Psoas muscle (tissue), 7 donors: ENCODE measurements at regions not wholly inside any gene's neighbourhood (a gene's known extent, or its start where the extent isn't known, plus 50 kb on each side); places are given as distances from the start of the nearest gene placed in this dataset.

Experiments
- ATAC-seq, 4 donors: fragments of 200-7000 bp; cut with Tn5 transposase; one replicate each; pipeline ENCODE4 v1.9.1; 2020; ENCODE audit warnings: moderate library complexity in 3 of 4, mild to moderate bottlenecking in 2 of 4
- DNase-seq, 2 donors: peaks; one replicate each; pipeline ENCODE4 v3.0.0-alpha.2; 2020
- H3K27ac ChIP-seq: fragments of 200-600 bp; one replicate; pipeline ENCODE4 v1.8.0; 2022
- H3K27me3 ChIP-seq, 3 donors: fragments of 200-600 bp in 1 of 3; one replicate each; pipeline versions ENCODE4 v1.6.1 to v1.8.0; 2013 to 2022; ENCODE audit warnings: low read length in 2 of 3, mild to moderate bottlenecking in 2 of 3, moderate library complexity in 1 of 3; ENCODE audit not compliant: insufficient read depth in 3 of 3
- H3K36me3 ChIP-seq, 2 donors: fragments of 200-600 bp in 1 of 2; one replicate each; pipeline versions ENCODE4 v1.6.1 to v1.8.0; 2013 to 2022; ENCODE audit warnings: low read depth in 1 of 2, mild to moderate bottlenecking in 1 of 2, moderate library complexity in 1 of 2; ENCODE audit not compliant: insufficient read depth in 1 of 2
- H3K4me1 ChIP-seq: fragments of 200-600 bp; one replicate; pipeline ENCODE4 v1.8.0; 2022
- H3K4me3 ChIP-seq: fragments of 200-600 bp; one replicate; pipeline ENCODE4 v1.8.0; 2022; ENCODE audit warnings: mild to moderate bottlenecking
- H3K9me3 ChIP-seq: fragments of 200-600 bp; one replicate; pipeline ENCODE4 v1.8.0; 2022
- WGBS, 3 donors: extraction: QIAGEN DNeasy Blood & Tissue Kit; methylation state at CpG; one replicate each; pipeline versions ENCODE4 v1.1.6 to v1.1.7; 2013; 5-methylcytosine and 5-hydroxymethylcytosine counted together
- intact Hi-C, 2 donors: fragments of 100-400 bp; cut with DNase I; formaldehyde crosslinking; loops; one replicate each; pipeline versions ENCODE4 v1.11.0 to v1.14.2; 2022
- TF ChIP-seq, protein P1 (sequence below): fragments of 200-600 bp; IDR thresholded peaks from one replicate; pipeline ENCODE4 v1.8.0; 2022; ENCODE audit warnings: antibody characterized with exemption
- donor health status: healthy with polysubstance abuse.
- donor health status: DM: no; HTN: no; CAD: no; lungs with moderate emphysema.
- donor health status: Bipolar disorder and iron deficiency.
- donor health status: healthy.
- donor health status: DM: yes; HTN: yes; CAD: no.
- donor health status: DM: no; HTN: no; CAD: no.
- donor health status: DM: yes; HTN: yes; CAD: no.

DNA sequence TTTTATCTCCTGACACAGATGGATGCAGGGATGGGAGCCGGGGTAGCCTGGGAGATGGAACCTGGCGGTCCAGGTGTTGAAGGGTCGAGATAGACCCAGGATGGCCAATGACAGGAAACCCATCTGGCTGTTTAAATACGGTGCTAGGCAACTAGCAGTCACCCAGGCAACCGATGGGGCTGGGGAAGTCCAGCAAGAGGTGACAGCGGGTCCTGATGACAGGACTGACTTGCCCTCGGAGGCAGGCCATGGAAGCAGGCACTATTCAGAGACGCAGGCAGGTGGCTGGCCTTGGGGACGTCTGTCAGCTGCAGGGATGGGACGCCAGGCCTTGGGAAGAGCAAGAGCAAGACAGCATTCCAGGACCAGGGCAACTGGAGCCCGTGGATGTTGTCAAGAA, 135.4 kb upstream of the RALGAPA2 start:
- intact Hi-C loops, result no loop called here
- 79 to 85% (median 84%) methylated on average over 11 of the region's 11 CpGs for WGBS, 3 donors
- TF ChIP-seq, protein P1, sequence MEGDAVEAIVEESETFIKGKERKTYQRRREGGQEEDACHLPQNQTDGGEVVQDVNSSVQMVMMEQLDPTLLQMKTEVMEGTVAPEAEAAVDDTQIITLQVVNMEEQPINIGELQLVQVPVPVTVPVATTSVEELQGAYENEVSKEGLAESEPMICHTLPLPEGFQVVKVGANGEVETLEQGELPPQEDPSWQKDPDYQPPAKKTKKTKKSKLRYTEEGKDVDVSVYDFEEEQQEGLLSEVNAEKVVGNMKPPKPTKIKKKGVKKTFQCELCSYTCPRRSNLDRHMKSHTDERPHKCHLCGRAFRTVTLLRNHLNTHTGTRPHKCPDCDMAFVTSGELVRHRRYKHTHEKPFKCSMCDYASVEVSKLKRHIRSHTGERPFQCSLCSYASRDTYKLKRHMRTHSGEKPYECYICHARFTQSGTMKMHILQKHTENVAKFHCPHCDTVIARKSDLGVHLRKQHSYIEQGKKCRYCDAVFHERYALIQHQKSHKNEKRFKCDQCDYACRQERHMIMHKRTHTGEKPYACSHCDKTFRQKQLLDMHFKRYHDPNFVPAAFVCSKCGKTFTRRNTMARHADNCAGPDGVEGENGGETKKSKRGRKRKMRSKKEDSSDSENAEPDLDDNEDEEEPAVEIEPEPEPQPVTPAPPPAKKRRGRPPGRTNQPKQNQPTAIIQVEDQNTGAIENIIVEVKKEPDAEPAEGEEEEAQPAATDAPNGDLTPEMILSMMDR, result no peak
- Histone ChIP-seq H3K9me3 (no peaks in the 10 kb centered on the region), H3K36me3 (no peaks in the 10 kb centered on the region), H3K4me3 (no peak overlapping the region), H3K4me1 (no peaks in the 10 kb centered on the region), H3K27ac (no peak overlapping the region), H3K27me3 (no peaks in the 10 kb centered on the region)
- ATAC-seq, result no peak
- DNase-seq, result no peak

DNA sequence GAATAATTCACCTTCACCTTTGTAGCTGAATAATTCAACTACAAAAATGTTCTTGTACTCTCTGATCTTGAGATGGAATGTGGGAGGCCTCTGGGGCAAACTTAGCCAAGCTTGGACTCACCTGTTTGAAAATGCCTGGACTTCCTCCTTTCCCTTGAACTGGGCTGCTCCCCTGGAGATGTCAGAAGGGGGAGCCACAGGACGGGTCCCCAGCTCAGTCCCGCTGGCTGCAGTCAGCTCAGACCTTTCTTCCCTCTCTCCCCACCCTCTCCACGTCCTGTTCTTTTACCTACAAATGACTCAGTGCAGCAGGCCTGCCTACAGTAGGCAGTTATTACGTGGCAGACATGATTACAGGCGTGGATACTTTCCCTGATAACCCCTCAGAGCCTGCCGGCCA, 131.5 kb upstream of the RALGAPA2 start:
- WGBS, 3 donors, result 40 to 51% (median 41%) methylated on average over 6 of the region's 6 CpGs
- TF ChIP-seq, protein P1, result no peak
- Histone ChIP-seq H3K27me3 (no peaks in the 10 kb centered on the region), H3K27ac (no peak overlapping the region), H3K4me1 (no peaks in the 10 kb centered on the region), H3K4me3 (no peak overlapping the region), H3K9me3 (no peaks in the 10 kb centered on the region), H3K36me3 (no peaks in the 10 kb centered on the region)
- intact Hi-C loops, result no loop called here
- no peak for ATAC-seq
- DNase-seq, result no peak

DNA sequence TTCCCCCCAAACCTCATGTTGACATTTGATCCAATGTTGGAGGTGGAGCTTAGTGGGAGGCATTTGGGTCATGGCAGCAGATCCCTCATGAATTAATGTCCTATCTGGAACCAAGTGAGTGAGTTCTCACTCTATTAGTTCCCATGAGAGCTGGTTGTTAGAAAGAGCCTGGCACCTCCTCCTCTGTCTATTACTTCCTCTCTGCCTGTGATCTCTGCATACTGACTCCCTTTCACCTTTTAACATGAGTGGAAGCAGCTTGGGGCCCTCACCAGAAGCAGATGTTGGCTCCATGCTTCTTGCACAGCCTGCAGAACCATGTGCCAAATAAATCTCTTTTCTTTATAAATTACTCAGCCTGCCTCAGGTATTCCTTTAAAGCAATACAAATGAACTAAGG, 127.3 kb upstream of the RALGAPA2 start:
- Histone ChIP-seq H3K36me3 (no peaks in the 10 kb centered on the region), H3K27ac (no peak overlapping the region), H3K4me3 (no peak overlapping the region), H3K9me3 (no peaks in the 10 kb centered on the region), H3K27me3 (no peaks in the 10 kb centered on the region), H3K4me1 (no peaks in the 10 kb centered on the region)
- ATAC-seq (no peak), DNase-seq (no peak)
- TF ChIP-seq, protein P1, result no peak
- intact Hi-C loops, result loop anchor here in 1 of 2 donors (5.0 to 10.0 kb wide), 3 partner anchors 285 to 778 kb away; partner anchors contain the start of gene KIZ

DNA sequence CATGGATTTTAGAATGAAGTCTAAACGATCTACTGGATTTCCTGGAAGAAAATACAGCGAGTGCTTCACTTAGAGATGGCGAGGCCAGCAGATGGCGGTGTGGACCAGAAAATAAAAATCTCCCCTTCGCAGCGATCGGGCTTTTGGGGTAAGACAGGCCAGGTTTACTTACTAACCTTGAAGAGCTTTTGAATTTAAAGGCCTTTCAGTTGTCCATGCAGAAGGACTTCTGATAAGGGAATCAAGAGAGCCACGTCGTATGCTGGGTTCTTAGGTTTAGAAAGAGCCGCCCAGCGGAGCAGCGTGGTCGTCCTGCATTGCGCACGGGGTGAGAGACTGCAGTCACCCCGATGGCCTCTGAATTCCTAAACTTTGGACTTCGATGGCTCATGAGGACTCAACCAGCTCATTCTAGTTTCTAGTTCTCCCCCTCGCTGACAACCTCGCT, 125.2 kb upstream of the RALGAPA2 start:
- H3K27ac ChIP-seq, result no peak overlapping the region
- H3K4me3 ChIP-seq, result peak overlapping the region; percentile 33
- no peaks in the 10 kb centered on the region for H3K36me3 ChIP-seq
- TF ChIP-seq, protein P1, result peak; percentile 76
- ATAC-seq (peak; percentile 58 to 88 (median 68)), DNase-seq (peak; percentile 42 to 73)
- WGBS, 3 donors, result 26 to 30% (median 28%) methylated on average over 19 of the region's 19 CpGs
- intact Hi-C loops, result loop anchor here in 1 of 2 donors (5.0 to 10.0 kb wide), 3 partner anchors 287 to 780 kb away; partner anchors contain the start of gene KIZ
- H3K4me1 ChIP-seq, result peaks cover 6% of the 10 kb centered on the region
- H3K9me3 ChIP-seq, result no peaks in the 10 kb centered on the region
- H3K27me3 ChIP-seq, result no peaks in the 10 kb centered on the region

DNA sequence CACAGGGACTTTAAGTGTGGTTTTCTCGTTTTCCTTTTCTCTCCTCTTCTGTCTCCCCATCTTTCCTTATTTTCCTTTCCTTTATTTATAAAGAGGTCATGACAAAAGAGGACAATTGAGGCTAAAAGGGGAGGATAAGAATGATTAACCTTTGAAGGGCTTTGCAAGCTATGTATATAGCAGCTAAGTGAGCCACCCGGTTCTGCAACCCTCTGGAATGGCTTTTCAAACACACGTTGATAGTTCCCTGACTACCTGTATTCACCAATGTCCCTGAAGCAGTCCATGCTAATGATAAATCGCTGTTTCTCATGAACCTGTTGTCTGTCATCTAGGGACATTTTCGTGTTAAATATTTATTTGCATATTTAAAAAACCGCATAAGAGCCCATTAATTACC, 124.4 kb upstream of the RALGAPA2 start:
- H3K4me3 ChIP-seq, result no peak overlapping the region
- WGBS, 3 donors, result 59 to 70% (median 64%) methylated on average over 6 of the region's 6 CpGs
- no peak overlapping the region for H3K27ac ChIP-seq
- no peaks in the 10 kb centered on the region for H3K9me3 ChIP-seq
- intact Hi-C loops, result loop anchor here in 1 of 2 donors (5.0 to 10.0 kb wide), 3 partner anchors 288 to 780 kb away; partner anchors contain the start of gene KIZ
- peaks cover 6% of the 10 kb centered on the region for H3K4me1 ChIP-seq
- no peak for ATAC-seq
- TF ChIP-seq, protein P1, result no peak
- no peaks in the 10 kb centered on the region for H3K36me3 ChIP-seq
- DNase-seq, result no peak
- H3K27me3 ChIP-seq, result no peaks in the 10 kb centered on the region
